Karpas-422 (cell line): ENCODE measurements at regions not wholly inside any gene's neighbourhood (a gene's known extent, or its start where the extent isn't known, plus 50 kb on each side); places are given as distances from the start of the nearest gene placed in this dataset.

Experiments used
- DNase-seq: peaks from one replicate; pipeline ENCODE4 v3.0.0-alpha.2; 2015
- H2AFZ ChIP-seq: fragments of 200-600 bp; sonication (generic); 2 replicates; pipeline ENCODE4 v1.6.1; 2014; ENCODE audit warnings: antibody characterized with exemption, low read length, mixed read lengths
- H3K27ac ChIP-seq: fragments of 200-600 bp; sonication (generic); 2 replicates; pipeline ENCODE4 v1.5.1; 2014; ENCODE audit warnings: mild to moderate bottlenecking, low read length, moderate library complexity
- H3K27me3 ChIP-seq: fragments of 200-600 bp; sonication (generic); 2 replicates; pipeline ENCODE4 v1.6.1; 2014; ENCODE audit warnings: low read length, mixed read lengths
- H3K36me3 ChIP-seq: fragments of 200-600 bp; sonication (generic); 2 replicates; pipeline ENCODE4 v1.6.1; 2014; ENCODE audit warnings: low read length, mixed read lengths; ENCODE audit not compliant: insufficient read depth
- H3K4me1 ChIP-seq: fragments of 200-600 bp; sonication (generic); 2 replicates; pipeline ENCODE4 v1.6.1; 2014; ENCODE audit warnings: mild to moderate bottlenecking, low read length, mixed read lengths
- H3K4me2 ChIP-seq: fragments of 200-600 bp; sonication (generic); 2 replicates; pipeline ENCODE4 v1.6.1; 2014; ENCODE audit warnings: low read length, low read depth, mild to moderate bottlenecking; ENCODE audit not compliant: poor library complexity, severe bottlenecking
- H3K4me3 ChIP-seq: fragments of 200-600 bp; sonication (generic); 2 replicates; pipeline ENCODE4 v1.5.1; 2014; ENCODE audit warnings: mild to moderate bottlenecking, antibody characterized with exemption, low read length, mixed read lengths
- H3K79me2 ChIP-seq: fragments of 200-600 bp; sonication (generic); 2 replicates; pipeline ENCODE4 v1.6.1; 2014; ENCODE audit warnings: mild to moderate bottlenecking, low read length, mixed read lengths
- H3K9ac ChIP-seq: fragments of 200-600 bp; sonication (generic); 2 replicates; pipeline ENCODE4 v1.6.0; 2014; ENCODE audit warnings: low read length
- H3K9me2 ChIP-seq: fragments of 200-600 bp; sonication (generic), shearing (Covaris generic); replicated peaks from 2 replicates; pipeline ENCODE4 v1.6.0; 2014; ENCODE audit warnings: mild to moderate bottlenecking, low read length, moderate library complexity; ENCODE audit not compliant: insufficient read depth
- H3K9me3 ChIP-seq: fragments of 300-700, 200-600 bp; sonication (generic); 2 replicates; pipeline ENCODE4 v1.6.1; 2014; ENCODE audit warnings: low read length, mixed read lengths
- H4K20me1 ChIP-seq: fragments of 200-600 bp; sonication (generic); 2 replicates; pipeline ENCODE4 v1.6.1; 2014; ENCODE audit warnings: mild to moderate bottlenecking, antibody characterized with exemption, low read length, low read depth; ENCODE audit not compliant: insufficient read depth

DNA sequence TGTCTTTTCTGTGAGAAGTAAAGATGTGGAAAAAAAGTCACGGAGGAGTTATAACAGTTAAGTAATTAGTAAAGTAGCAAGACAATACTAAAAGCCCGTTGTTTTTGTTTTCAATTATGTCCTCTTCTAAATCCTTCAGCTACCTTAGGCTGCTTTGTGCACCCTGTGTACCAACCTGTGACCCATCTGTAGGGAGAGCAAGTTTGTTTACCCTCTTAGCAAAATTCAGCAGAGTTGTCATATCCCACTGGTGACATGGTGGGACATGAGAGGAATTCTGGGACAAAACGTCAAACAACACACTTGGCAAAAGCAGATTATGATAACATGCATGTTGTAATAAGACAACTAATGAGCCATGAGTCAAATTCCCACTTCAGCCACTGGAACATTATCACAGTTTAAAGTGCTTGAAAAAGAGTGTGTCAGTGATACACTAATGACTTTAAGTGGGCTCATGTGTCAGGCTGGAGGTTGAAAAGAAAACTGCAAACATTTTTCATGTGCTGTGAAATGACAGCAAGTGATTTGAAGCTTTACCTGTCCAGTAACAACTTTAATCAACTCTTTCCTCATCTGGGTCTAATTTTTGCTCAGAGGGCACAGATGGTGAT lies 392.8 kb upstream of the ACVR2A start:
- no peaks in the 10 kb centered on the region for H3K9me2 ChIP-seq
- H3K4me1 ChIP-seq, result no peaks in the 10 kb centered on the region
- no peak overlapping the region for H3K4me2 ChIP-seq
- no peaks in the 10 kb centered on the region for H3K27me3 ChIP-seq
- no peaks in the 10 kb centered on the region for H3K79me2 ChIP-seq
- H3K9ac ChIP-seq, result no peak overlapping the region
- DNase-seq, result peak; percentile 17
- H3K4me3 ChIP-seq, result no peak overlapping the region
- H3K9me3 ChIP-seq, result no peaks in the 10 kb centered on the region
- no peak overlapping the region for H2AFZ ChIP-seq
- H4K20me1 ChIP-seq, result no peaks in the 10 kb centered on the region
- no peaks in the 10 kb centered on the region for H3K36me3 ChIP-seq
- H3K27ac ChIP-seq, result no peak overlapping the region

DNA sequence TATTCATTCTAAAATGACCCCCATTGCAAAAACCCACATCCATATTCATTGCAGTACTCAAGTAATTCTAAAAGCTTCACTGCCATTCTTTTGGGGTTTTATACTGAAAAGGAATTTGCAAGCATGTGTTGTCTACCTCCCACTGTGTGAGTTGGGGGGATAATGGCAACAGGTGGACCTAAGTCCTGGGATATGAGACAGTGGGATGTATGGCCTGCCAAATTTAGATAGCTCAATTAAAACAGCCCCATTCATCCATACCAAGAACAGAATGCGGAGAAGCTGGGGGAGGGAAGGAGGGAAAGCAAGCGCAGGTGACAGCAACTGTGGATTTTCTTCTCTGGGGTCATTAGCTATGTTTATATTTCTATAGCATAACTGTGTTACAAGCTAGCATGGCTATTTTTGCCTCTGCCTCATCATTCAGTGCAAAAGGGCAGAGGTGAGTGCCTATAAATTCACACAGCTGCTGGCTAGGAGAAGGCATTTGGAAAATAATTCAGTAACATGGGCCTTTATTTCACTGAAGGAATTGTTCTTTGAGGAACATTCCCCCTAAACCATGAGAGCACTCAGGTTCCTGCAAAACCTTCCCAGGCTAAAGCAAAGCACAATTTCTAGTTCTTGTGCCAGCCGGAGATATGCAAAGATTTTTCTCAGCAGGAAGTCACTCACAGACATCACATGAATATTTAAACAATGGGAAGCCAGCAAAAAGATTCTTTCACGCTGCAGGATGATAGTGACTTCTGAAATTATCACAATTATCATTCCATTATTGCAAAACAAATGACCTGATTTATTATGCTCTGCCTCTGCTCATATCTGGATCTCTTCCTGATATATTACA lies 393.9 kb upstream of the ACVR2A start:
- no peaks in the 10 kb centered on the region for H3K9me2 ChIP-seq
- H3K4me1 ChIP-seq, result no peaks in the 10 kb centered on the region
- no peak overlapping the region for H2AFZ ChIP-seq
- no peak overlapping the region for H3K4me2 ChIP-seq
- H3K27me3 ChIP-seq, result no peaks in the 10 kb centered on the region
- peak; percentile 27 for DNase-seq
- no peaks in the 10 kb centered on the region for H3K79me2 ChIP-seq
- H3K9ac ChIP-seq, result no peak overlapping the region
- no peaks in the 10 kb centered on the region for H3K36me3 ChIP-seq
- H4K20me1 ChIP-seq, result no peaks in the 10 kb centered on the region
- no peak overlapping the region for H3K27ac ChIP-seq
- no peak overlapping the region for H3K4me3 ChIP-seq
- H3K9me3 ChIP-seq, result no peaks in the 10 kb centered on the region

DNA sequence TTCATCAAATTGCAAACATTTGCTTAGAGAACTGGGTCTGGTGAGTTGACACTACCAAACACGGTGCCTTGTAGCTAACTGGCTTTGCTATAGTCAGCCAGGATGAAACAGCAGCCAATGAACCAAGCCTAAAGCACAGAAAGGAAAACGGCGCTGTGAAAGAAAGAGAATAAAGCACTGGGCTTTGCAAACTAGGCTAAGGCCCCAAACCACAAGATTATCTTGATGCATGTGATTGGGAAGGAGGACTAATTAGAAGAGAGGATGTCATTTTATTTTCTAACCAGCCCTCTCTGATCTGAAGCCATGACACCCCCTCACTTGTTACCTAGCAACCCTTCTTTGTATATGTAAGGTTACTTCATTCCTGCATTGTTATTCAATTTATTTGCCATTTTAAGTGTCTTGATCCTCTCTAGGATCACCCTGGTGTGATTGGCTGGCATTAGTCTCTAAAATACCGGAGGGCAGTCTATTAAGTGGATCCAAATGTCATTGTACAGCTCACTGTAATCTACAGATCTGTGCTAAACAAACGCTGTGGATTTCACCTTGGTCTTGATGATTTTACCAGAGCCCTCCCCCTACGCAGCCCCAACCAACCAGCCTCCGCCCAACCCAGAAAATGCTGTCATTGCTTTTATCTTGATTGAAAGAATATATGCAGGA lies 395.4 kb upstream of the ACVR2A start:
- Histone ChIP-seq H3K4me2 (no peak overlapping the region), H3K36me3 (no peaks in the 10 kb centered on the region), H3K9me3 (no peaks in the 10 kb centered on the region), H4K20me1 (no peaks in the 10 kb centered on the region), H2AFZ (no peak overlapping the region), H3K9ac (no peak overlapping the region), H3K4me1 (no peaks in the 10 kb centered on the region), H3K4me3 (no peak overlapping the region), H3K27me3 (no peaks in the 10 kb centered on the region), H3K27ac (no peak overlapping the region), H3K79me2 (no peaks in the 10 kb centered on the region), H3K9me2 (no peaks in the 10 kb centered on the region)
- DNase-seq, result peak; percentile 29

DNA sequence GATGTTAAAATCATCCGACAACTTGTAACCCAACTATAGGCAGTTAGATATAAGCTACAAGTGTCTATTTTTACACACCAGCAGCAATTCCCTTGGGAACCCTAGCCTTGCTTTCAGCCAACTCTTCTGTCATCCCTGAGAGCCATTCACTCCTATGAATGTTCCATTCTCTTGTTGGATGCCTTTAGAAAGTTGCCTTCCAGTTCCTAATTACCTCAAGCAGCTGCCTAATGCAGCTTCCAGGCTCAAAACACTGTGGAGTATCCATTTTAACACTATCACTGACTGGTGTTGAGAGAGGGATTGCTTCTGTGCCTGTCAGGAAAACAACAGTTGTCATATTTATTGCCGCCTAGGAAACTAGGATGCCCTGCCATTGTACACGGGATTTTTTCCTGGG lies 402.0 kb upstream of the ACVR2A start:
- Histone ChIP-seq H3K36me3 (no peaks in the 10 kb centered on the region), H3K4me1 (no peaks in the 10 kb centered on the region), H3K4me2 (no peak overlapping the region), H4K20me1 (no peaks in the 10 kb centered on the region), H3K9me3 (no peaks in the 10 kb centered on the region), H3K4me3 (no peak overlapping the region), H2AFZ (no peak overlapping the region), H3K9me2 (no peaks in the 10 kb centered on the region), H3K79me2 (no peaks in the 10 kb centered on the region), H3K27me3 (no peaks in the 10 kb centered on the region), H3K9ac (no peak overlapping the region), H3K27ac (no peak overlapping the region)
- no peak for DNase-seq

DNA sequence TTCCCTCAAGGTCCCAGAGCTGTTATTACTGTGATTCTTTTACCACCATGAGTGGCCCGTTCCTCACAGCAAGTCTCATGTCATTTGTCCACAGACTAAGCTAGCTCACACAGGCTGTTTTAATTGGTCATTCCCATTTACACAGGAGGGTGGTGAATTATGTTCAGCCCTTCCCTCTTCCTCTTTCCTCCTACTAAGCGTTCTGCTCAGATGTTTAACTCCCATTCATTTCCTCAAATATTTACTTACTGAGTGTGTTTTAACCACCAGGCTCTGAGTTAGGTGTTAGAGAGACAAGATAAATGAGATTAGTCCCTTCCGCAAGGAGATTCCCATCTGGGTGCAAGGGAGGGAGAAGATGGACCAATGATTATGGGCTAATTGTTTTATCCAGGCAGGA lies 403.6 kb upstream of the ACVR2A start:
- Histone ChIP-seq H3K9me3 (no peaks in the 10 kb centered on the region), H3K36me3 (no peaks in the 10 kb centered on the region), H3K9me2 (no peaks in the 10 kb centered on the region), H3K9ac (no peak overlapping the region), H3K27me3 (no peaks in the 10 kb centered on the region), H4K20me1 (no peaks in the 10 kb centered on the region), H3K27ac (no peak overlapping the region), H3K4me3 (no peak overlapping the region), H3K79me2 (no peaks in the 10 kb centered on the region), H2AFZ (no peak overlapping the region), H3K4me2 (no peak overlapping the region), H3K4me1 (no peaks in the 10 kb centered on the region)
- no peak for DNase-seq

DNA sequence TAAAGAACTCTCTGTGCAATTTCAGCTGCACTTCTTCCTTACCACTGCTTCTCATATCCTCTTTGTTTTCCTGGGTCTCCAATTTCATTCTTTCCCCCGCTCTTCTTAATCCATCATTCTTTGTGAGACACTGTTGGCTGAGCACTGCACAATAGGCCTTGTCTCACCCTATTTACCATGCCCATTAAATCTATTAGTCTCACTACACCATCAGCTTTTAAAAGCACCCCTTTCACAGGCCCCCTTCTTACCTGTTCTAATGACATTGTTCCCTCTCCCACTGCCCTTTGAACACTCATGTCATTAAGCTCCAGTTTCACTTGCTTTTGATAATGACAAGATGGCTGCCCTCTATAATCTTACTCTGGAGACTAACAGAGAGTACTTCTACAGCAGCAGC lies 404.1 kb upstream of the ACVR2A start:
- no peaks in the 10 kb centered on the region for H3K27me3 ChIP-seq
- H2AFZ ChIP-seq, result no peak overlapping the region
- no peaks in the 10 kb centered on the region for H4K20me1 ChIP-seq
- H3K9me2 ChIP-seq, result no peaks in the 10 kb centered on the region
- no peaks in the 10 kb centered on the region for H3K9me3 ChIP-seq
- H3K36me3 ChIP-seq, result no peaks in the 10 kb centered on the region
- H3K9ac ChIP-seq, result no peak overlapping the region
- no peaks in the 10 kb centered on the region for H3K4me1 ChIP-seq
- no peak for DNase-seq
- no peak overlapping the region for H3K4me2 ChIP-seq
- no peak overlapping the region for H3K27ac ChIP-seq
- no peak overlapping the region for H3K4me3 ChIP-seq
- H3K79me2 ChIP-seq, result no peaks in the 10 kb centered on the region

DNA sequence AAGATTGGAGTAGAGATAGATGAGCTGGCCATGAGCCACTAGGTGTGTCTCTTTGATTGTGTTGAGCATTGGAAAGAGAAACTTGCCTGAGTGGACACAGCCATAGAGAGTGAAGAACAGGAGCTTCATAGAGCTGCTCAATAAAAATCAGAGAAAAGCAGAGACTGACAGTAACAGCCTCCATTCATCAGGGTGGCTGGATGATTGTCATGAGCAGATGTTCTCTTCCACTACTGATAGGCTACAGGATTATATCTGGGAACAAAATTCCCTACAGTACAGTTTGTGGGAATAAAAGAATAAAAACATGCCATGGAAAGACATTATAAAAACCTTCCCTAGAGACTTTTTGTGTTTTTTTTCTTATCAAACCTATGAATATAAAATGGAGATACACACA lies 404.8 kb upstream of the ACVR2A start:
- H2AFZ ChIP-seq, result no peak overlapping the region
- no peak overlapping the region for H3K4me2 ChIP-seq
- H3K4me3 ChIP-seq, result no peak overlapping the region
- no peaks in the 10 kb centered on the region for H4K20me1 ChIP-seq
- no peaks in the 10 kb centered on the region for H3K4me1 ChIP-seq
- no peaks in the 10 kb centered on the region for H3K9me2 ChIP-seq
- no peaks in the 10 kb centered on the region for H3K36me3 ChIP-seq
- DNase-seq, result no peak
- H3K79me2 ChIP-seq, result no peaks in the 10 kb centered on the region
- no peak overlapping the region for H3K27ac ChIP-seq
- no peaks in the 10 kb centered on the region for H3K9me3 ChIP-seq
- H3K9ac ChIP-seq, result no peak overlapping the region
- H3K27me3 ChIP-seq, result no peaks in the 10 kb centered on the region

DNA sequence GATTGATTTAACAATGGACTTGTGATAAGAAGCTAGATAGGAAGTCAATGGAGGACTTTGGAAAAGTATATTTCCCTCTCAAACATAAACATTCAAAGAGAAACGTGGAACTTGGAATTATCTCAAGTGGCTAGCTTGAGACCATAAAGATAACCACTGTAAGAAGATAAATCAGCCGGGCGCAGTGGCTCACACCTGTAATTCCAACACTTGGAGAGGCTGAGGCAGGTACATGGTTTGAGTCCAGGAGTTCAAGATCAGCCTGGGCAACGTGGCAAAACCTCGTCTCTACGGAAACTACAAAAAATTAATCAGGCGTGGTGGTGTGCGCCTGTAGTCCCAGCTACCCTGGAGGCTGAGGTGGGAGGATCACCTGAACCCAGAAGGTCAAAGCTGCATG lies 405.9 kb upstream of the ACVR2A start:
- H3K79me2 ChIP-seq, result no peaks in the 10 kb centered on the region
- no peak overlapping the region for H3K4me2 ChIP-seq
- no peaks in the 10 kb centered on the region for H3K4me1 ChIP-seq
- no peak overlapping the region for H2AFZ ChIP-seq
- H3K9me3 ChIP-seq, result no peaks in the 10 kb centered on the region
- DNase-seq, result no peak
- no peaks in the 10 kb centered on the region for H3K9me2 ChIP-seq
- H4K20me1 ChIP-seq, result no peaks in the 10 kb centered on the region
- H3K27ac ChIP-seq, result no peak overlapping the region
- H3K9ac ChIP-seq, result no peak overlapping the region
- H3K36me3 ChIP-seq, result no peaks in the 10 kb centered on the region
- H3K27me3 ChIP-seq, result no peaks in the 10 kb centered on the region
- no peak overlapping the region for H3K4me3 ChIP-seq
